ENCODE measurements at regions not wholly inside any gene's neighbourhood (a gene's known extent, or its start where the extent isn't known, plus 50 kb on each side); places are given as distances from the start of the nearest gene placed in this dataset.

DNA sequence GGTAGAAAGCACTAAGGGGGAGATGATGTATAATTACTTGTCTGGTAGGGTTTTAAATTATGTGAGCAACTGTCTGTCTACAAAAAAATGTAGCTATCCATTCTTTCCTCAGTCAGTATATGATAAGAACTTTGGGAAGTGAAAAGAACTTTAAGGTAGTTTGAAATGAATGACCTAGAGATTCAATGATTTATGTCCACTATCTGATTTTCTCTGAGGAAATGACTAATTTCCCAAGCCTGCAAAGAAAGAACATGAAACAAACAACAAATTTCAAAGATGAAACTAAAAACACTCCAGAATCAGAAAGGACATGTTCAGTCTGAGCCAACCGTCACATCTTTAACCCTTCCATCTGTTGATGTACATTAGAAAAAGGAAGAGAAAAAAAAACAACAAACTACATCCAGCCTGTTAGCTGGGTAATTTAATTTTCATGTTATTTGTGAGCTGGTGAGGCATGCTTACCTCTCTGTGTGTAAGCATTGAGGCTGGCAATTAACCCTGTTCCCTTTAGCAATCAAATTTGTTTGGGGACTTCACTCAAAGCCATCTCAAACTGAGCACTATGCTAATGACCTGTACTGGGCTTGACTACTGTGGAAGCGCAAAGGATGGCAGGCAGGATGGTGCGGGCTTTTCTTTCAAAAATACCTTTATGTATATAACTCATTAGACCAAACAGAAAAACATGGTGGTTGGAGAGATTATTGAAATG is 220.1 kb downstream of the TUSC7 start:
- DNase-seq (ENCODE audit: low read depth) = peak; percentile 15

DNA sequence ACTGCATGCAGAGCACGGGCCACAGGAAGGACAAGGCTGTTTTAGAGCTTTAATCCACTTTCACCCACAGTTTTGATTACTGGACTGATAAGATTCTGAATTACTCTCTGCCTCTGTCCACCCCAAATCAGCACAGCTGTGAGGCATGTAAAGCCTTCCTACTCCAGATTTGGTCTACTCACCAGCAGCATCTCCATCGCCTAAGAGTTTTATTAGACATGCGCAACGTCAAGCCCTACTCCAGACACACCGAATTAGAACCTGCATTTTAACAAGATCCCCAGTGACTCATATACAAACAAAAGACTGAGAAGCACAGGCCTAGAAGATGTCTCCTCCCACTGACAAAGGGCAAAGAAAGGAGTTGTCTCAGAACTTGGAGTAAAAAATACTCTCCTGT is 221.2 kb downstream of the TUSC7 start:
- peak; percentile 47 for DNase-seq (ENCODE audit: low read depth)

DNA sequence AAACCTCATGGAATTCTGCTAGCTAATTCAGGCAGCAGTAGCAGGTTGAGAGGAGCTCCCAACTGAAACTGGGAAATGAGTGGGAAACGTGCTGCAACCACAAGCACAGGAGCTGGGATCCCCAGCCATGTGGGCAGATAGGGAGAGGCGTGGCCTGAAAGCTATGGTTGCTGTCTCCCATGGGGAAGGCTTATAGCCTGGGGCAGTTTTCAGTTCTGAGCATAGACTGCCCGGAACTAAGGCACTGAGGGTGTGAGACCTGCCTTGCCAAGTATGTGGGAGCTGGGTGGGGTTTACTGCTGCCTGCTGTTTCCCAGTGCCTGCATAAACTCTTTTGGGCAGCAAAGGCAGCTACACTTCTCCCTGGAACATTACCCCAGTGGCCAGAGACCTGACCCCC is 229.5 kb downstream of the TUSC7 start:
- DNase-seq (ENCODE audit: low read depth) = peak; percentile 4

DNA sequence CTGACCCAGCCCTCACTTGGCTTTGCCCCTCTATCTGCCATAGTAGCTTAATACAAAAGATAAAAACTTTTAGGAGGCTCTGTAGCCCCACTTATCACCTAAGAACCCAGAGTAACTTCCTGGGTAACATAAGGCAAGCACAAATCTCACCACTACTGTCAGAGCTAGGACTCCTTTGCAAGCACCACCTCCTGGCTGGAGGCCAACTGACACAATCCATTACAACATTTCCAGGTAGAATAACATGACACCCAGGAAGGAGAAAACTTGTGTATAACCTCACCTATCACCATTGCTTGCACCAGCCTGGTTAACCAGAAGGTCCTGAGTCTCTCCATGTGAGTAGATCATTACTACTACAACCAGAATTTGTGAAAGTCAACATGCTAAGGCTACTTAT is 230.0 kb downstream of the TUSC7 start:
- DNase-seq (ENCODE audit: low read depth) = no peak

DNA sequence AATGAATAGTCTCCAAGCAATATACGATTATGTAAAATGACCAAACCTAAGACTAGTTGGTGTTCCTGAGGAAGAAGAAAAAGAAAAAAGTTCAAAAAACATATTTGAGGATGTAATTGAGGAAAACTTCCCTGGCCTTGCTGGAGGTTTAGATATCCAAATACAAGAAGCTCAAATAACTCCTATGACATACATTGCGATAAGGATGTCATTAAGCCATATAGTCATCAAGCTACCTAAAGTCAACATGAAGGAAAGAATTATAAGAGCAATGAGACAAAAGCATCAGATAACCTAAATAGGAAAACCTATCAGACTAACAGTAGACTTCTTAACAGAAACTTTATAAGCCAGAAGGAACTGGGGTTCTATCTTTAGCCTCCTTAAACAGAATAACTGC is 231.1 kb downstream of the TUSC7 start:
- no peak for DNase-seq (ENCODE audit: low read depth)

DNA sequence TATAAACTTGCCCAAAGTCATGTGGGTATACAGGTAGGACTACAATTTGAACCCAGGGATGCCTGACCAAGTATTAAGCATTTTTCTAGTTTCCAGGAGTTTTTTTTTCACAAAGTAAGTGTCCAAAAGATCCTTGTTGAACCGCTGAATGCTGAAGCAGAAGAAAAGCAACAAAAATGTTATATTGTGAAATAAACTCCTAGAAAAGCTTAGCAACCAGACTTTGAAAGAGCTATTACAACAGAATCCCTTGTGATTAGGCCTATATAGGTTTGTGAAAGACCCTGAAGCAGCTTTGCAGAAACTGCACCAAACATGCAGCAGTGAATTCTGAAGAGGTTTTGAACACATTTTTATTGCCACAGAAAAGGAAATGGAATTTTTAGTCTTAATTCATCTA is 236.8 kb downstream of the TUSC7 start:
- DNase-seq (ENCODE audit: low read depth) = no peak

DNA sequence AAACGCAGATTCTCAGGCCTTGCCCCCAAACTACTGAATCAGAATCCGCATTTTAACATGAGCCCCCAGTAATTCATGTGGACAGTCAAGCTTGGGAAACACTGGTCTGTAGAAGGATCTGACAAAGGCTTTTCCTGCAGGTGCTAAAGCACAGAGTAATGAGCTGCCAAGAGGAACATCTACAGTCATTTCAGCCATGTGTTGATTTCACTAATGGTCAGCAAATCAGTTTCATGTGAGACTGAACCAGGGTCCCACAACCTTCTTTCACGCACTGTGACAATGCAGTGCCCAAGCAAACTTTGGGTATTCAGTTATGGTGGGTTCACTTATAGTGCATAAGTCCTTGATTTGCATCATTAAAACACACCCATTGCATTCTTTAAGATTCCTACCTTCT is 237.6 kb downstream of the TUSC7 start:
- no peak for DNase-seq (ENCODE audit: low read depth)

DNA sequence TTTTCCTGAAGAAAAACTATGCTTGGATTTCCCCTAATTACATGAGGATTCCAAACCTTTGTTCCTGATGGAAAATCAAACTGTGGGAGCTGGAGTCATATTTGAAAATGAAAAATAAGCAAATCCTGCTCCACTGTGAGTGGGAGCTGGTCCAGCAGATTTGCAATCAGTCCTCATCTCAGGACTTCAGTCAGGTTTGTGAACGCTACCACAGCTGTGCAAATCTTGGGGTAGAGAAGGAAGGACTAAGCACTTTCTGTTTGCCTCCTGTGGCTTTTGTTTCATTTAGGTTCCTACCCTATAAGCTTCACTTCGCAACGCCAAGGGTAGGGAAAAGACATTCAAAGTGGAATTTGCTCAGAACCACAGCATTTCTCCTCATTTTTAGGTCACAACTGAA is 238.2 kb downstream of the TUSC7 start:
- DNase-seq (ENCODE audit: low read depth) = no peak

DNA sequence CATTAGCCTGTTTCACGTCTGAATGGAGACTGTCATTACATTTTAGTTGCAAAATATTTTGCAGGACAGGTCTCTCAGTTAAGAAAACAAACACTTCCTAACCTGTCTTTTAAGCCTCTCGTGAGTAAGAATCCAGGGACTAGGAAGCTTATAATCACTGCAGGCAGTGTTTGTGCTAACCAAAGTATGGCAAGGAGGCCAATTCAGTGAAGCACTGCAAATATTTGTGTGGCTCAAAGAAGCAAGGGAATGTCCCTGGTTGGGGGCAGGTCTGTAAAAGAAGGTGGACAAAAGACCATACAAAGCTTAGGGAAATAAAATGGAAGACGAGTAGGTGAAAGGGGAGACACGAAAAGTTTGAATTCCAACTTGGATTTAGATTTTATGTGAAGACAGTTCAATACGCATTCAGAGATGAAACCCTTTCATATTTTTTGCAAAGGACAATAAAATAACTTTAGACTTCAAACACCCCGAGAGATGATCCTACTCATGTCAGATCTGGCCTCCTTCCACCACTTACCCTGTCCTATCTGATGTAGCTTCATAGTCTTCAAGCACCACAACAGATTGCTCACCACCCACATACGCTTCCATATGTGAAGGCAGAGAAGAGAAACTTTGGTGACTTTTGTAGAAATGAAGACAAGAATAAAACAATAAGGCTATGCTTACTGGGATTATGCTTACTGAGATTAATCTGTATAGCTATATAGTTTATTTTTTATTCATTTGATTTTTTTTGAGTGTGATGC is 240.9 kb downstream of the TUSC7 start:
- DNase-seq (ENCODE audit: low read depth) = no peak

DNA sequence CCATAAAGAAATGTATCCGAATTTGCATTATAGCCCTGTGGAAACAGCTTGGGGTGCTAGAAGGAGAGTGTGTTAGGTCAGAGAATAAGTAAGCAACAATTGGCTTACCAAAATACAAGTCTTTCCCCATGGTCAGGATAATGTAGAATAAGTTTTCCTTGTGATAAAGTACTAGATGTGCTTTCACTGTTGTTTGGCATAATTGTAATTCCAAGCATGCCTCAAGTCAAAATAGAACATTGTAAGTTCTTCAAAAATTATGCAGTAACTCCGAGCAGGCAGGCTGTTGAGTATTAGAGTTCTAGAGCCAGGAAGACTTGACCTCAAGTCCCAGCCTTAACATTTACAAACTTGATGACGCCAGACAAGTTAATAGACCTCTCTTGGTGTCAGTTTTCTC is 242.0 kb downstream of the TUSC7 start:
- DNase-seq (ENCODE audit: low read depth) = no peak

DNA sequence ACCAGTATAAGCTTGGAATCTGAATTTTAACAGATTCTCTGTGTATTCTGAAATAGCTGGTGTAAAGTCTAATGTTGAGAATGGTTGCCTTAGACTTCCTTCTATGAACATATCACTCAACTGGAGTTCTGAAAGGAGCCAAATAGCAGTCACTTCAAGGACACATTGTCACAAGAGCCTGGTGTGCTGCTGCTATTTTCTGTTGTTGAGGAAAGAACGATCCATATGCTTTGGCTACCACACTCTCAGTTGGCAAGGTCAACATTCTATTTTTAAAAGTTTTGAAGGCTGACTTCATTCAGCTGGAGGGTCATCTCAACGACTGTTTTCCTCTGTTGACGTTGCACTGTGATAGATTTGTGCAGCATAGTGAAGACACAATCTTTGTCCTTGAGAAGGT is 248.7 kb downstream of the TUSC7 start:
- no peak for DNase-seq (ENCODE audit: low read depth)

DNA sequence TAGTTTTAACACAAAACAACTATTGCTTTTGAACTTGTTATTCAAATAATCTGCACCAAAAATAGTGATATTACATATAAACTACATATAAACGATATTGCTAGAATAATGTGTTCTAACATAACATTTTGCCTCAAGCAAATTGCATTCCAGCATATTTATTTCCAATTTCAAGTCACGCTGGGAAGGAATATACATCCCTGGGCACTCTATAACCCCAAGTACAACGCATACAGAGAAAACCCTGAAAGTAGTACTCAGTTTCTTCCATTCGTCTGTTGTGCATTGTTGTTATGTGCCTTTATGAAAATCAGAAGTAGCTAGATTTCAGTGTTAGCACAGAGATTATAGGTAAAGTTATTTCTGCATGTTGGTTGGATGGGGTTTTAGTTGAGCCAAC is 251.5 kb downstream of the TUSC7 start:
- no peak for DNase-seq (ENCODE audit: low read depth)

DNA sequence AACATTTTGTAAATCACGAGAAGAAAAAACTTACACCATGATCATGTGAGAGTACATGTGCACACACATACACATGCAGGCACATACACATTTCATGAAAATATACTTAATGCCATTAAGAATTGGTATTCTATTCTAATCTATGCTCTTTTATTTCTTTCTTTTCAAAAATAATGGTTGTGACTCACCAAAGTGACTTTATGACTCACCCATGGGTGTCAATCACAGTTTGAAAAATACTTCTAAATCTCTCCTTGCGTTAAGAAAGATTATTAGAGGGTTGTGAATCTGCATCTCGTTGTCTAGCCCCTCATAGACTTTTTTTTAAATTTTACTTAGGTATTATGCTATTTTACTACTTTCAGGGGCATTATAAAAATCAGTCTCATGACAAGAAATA is 254.2 kb downstream of the TUSC7 start:
- no peak for DNase-seq (ENCODE audit: low read depth)

DNA sequence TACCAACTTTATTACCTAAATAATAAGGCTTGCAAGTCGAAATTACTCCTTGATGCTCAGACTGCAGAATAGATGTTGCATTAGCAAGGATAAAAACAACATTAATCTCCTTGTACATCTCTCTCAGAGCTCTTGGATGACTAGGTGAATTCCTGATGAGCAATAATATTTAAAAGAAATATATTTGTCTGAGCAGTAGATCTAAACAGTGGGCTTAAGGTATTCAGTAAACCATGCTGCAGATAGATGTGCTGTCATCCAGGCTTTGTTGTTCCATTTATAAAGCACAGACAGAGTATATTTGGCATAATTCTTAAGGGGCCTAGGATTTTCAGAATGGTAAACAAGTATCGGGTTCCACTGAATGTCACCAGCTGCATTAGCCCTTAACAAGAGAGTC is 257.1 kb downstream of the TUSC7 start:
- no peak for DNase-seq (ENCODE audit: low read depth)

DNA sequence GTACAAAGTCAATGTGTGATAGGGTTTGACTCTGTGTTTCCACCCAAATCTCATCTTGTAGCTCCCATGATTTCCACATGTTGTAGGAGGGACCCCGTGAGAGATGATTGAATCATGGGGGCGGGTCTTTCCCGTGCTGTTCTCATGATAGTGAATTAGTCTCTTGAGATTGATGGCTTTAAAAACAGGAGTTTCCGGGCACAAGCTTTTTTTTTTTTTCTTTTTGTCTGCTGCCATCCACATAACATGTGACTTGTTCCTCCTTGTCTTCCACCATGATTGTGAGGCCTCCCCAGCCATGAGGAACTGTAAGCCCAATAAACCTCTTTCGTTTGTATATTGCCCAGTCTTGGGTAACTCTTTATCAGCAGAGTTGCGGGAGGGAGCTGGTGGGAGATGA is 259.6 kb downstream of the TUSC7 start:
- DNase-seq (ENCODE audit: low read depth) = no peak

DNA sequence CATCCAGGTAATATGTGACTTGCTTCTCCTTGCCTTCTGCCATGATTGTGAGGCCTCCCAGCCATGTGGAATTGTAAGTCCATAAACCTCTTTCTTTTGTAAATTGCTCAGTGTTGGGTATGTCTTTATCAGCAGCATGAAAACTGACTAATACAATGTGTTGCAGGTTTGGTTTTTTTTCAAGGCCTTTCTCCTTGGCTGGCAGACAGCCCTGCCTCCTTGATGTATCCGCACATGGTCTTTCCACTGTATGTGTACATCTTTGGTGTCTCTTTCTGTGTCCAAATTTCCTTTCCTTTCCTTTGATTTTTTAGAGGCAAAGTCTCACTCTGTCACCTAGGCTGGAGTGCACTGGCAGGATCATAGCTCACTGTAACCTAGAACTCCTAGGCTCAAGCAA is 260.1 kb downstream of the TUSC7 start:
- no peak for DNase-seq (ENCODE audit: low read depth)

DNA sequence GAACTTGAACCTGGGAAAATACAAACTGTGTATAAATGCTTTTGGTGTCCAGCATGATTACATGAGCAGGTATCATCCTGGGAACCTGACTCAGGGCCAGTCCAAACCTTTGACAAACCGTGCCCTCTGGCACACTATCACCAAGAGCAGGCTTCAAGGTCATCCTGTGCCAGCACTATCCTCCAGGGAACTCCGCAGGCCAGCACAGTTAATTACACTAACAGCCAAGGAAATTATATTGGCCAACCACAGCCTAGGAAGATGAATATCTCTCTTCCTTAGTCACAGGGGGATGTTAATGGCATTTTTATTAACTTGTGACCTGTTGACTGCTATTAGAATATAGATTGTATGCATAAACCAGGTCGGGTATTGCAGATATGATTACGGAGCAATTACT is 262.0 kb downstream of the TUSC7 start:
- DNase-seq (ENCODE audit: low read depth) = no peak

DNA sequence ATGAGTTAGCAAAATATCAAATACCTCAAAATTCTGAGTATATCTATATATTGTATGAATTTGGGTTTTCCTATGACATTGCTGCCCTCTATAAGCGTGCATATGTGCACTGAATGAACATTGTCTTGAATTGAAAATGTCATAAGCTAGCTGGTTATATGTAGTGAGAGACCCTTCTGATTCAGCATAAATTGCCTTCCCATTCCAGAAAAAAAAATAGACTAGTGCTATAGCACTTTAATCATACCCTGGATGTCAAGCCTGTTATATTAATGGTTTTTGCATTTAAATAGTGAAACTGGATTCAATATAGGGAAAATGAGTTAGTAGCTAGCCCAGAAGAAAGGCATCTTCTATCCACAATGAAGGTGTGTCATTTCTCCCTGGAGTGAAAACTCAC is 265.1 kb downstream of the TUSC7 start:
- no peak for DNase-seq (ENCODE audit: low read depth)

DNA sequence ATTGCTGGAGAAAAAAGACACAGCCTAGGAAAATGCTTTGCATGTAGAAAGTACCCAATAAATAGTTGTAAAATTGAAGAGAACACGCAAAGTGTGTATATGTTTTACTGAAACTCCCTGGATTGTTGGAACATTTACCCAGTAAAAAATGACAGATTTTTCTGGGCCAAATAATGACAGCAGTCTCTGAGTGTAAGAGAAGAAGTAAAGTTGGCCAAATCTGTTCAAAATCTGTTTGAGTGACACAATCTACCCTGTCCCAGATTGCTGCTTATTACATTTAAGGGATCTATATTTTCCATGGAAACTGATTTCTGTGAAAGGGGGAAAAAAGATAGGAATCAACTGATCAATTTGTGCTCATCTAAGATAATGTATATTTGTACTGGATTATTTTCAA is 267.9 kb downstream of the TUSC7 start:
- DNase-seq (ENCODE audit: low read depth) = no peak

DNA sequence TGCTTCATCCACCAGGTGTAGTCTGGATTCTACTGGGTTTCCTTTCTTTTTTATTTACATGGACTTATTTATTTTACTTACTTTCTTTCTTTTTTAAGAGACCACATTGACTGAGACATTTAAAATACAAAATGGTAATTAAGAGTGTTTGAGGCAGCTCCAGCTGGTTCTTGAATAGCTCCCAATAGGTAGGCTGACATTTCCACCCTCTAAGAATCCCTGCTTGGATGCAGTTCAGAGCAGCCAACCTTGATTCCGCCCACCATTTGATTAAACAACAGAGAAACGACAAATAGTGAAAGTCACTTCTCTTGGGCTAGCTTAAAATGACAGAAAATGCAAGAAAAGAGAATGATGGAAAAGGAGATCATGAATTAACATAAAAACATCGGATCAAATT is 270.5 kb downstream of the TUSC7 start:
- DNase-seq (ENCODE audit: low read depth) = no peak

DNA sequence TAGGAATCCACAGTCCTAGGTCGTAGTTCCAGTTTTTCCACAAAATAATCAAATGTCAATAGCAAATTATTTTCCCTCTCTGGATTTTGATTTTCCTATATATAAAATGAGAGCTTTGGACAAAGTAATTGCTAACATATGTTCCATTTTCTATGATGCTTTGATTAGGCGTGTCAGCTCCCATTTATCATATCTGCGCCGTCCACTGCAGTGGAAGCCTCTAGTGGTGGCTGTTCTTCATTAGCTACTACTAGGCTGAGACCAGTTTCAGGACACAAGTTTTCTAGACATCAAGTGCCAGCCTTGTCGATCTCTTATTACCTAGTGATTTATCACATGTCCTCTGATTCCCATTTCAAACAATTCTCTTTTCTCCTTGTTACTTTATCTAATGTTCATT is 271.5 kb downstream of the TUSC7 start:
- DNase-seq (ENCODE audit: low read depth) = no peak

DNA sequence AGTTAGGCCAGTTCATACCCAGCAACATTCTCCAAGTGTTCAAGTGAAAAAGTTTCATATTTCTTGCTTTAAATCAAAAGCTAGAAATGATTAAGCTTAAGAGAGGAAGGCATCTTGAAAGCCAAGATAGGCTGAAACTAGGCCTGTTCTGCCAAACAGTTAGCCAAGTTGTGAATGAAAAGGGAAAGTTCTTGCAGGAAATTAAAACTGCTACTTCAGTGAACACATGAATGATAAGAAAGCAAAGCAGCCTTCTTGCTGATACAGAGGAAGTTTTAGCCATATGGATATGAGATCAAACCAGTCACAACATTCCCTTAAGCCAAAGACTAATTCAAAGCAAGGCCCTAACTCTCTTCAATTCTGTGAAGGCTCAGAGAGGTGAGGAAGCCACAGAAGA is 274.7 kb downstream of the TUSC7 start:
- DNase-seq (ENCODE audit: low read depth) = no peak

DNA sequence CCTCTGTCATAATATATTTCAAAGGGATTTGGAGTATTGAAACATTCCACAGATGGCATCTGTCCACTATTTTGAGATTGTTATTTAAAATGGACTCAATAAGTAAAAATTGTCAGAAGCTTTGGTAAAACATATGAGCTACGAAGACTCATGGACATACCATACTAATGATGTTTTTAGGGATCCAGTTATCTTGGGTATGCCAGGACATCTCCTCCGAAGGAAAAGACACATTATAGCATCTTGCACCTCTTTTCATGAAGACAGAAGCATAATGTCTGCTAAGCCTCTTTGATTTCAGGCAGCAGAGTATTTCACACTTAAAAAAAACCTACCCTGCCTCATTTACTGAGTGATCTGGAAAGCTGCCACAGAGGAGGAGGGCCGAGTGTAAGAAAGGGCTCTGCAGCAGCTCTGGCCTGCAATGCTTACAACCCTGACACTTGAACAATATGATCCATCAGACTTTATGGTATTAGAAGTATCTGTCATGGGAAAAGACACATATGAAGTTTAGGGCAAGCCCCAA is 284.8 kb downstream of the TUSC7 start:
- no peak for DNase-seq (ENCODE audit: low read depth)

DNA sequence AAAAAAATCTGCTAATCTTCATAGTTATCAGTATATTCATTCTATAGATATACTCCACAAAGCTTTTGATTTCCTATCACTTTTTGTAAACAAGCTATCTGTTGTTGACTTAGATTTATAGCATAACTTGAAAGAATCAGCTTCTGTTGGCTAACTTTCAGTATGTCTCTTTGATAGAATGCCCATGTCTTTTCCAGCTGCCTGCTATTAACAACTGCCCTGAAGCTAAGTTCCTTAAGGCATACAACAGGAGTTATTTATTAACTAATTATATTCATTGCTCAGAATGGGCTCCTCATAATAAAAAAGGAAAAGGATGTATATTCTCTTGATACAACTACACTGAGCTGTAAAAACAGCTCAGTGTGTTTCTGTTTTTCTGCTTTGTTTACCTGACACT is 293.9 kb downstream of the TUSC7 start:
- no peak for DNase-seq (ENCODE audit: low read depth)

All from M059J (cell line).